ENCODE measurements at regions not wholly inside any gene's neighbourhood (a gene's known extent, or its start where the extent isn't known, plus 50 kb on each side); places are given as distances from the start of the nearest gene placed in this dataset.
"Not testable (repeated sequence)": the region's sequence is repeated elsewhere in the genome, so short reads cannot be mapped to it uniquely, and the experiment has no call there.

DNA sequence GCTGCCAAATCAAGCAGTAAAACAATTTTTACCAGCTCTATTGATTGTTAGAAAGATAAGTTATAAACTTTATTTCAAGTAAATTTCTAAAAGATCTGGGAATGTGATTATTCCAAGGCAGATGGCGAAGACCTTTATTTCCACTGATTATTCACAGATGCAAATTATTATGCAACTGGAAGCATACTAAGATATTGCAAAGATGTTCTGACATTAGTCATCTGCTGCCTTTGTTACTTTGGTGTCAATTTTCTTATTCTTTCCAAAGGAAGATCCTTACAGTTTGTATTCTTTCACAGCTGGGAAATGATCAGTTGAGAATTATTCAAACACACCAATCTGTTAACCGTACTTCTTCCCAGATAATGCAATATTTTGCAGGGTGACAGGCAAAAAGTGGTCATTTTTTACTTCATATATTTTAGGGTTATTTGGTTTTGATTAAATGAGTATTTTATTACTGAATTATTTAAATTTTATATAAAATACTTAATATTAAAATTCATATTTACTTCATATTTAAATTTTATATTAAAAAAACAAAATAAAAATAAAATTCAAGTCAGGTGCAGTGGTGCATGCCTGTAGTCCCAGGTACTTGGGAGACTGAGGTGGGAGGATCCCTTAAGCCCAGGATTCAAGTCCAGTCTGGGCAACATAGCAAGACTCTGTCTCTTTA lies 171.3 kb downstream of the FZD1 start:
- Mint-ChIP-seq H3K4me1 (ENCODE audit: low read depth) (no peaks in the 10 kb centered on the region), H3K27me3 (ENCODE audit: low read depth) (no peaks in the 10 kb centered on the region), H3K4me3 (no peak overlapping the region), H3K36me3 (ENCODE audit: insufficient read depth) (no peaks in the 10 kb centered on the region), H3K9me3 (peaks cover 21% of the 10 kb centered on the region)
- ATAC-seq (no peak), DNase-seq (no peak)

- Mint-ChIP-seq H3K4me3 (no peak overlapping the region), H3K4me1 (ENCODE audit: low read depth) (no peaks in the 10 kb centered on the region), H3K36me3 (ENCODE audit: insufficient read depth) (no peaks in the 10 kb centered on the region), H3K9me3 (peaks cover 17% of the 10 kb centered on the region), H3K27me3 (ENCODE audit: low read depth) (no peaks in the 10 kb centered on the region)
- DNase-seq (no peak), ATAC-seq (no peak)
Observed at GRCh38 chr7:91436655-91437054, 172.4 kb downstream of the FZD1 start.

GRCh38 chr7:91440198-91440597 lies 176.0 kb downstream of the FZD1 start:
- ATAC-seq; H3K4me3 Mint-ChIP-seq; DNase-seq; H3K4me1 Mint-ChIP-seq (ENCODE audit: low read depth); H3K27me3 Mint-ChIP-seq (ENCODE audit: low read depth); H3K36me3 Mint-ChIP-seq (ENCODE audit: insufficient read depth): not testable (repeated sequence)
- H3K9me3 Mint-ChIP-seq = peaks cover 24% of the 10 kb centered on the region

DNA sequence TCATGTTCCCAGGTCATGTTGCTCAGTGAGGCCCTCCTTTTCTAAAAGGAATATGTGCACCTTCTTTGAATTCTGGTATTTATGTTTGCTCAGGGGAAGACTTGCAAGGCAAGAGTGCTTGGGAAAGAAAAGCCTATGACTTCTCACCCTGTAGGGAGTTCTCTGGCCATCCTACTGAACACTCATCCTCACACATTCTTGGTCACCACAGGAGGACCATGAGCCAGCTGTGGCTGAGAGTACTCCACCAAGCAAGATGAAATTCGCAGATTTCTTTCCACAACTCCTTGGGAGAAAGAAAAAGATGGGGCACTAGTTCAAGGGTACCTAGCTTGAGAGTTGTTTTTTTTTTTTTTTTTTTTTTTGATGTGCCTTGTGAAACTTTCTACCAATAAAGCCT lies 179.6 kb downstream of the FZD1 start:
- ATAC-seq = no peak
- H3K27me3 Mint-ChIP-seq (ENCODE audit: low read depth) = no peaks in the 10 kb centered on the region
- peaks cover 42% of the 10 kb centered on the region for H3K9me3 Mint-ChIP-seq
- DNase-seq = no peak
- H3K4me3 Mint-ChIP-seq = no peak overlapping the region
- no peaks in the 10 kb centered on the region for H3K36me3 Mint-ChIP-seq (ENCODE audit: insufficient read depth)
- no peaks in the 10 kb centered on the region for H3K4me1 Mint-ChIP-seq (ENCODE audit: low read depth)

GRCh38 chr7:91446819-91447218 lies 182.6 kb downstream of the FZD1 start:
- H3K36me3 Mint-ChIP-seq (ENCODE audit: insufficient read depth) = no peaks in the 10 kb centered on the region
- no peak for ATAC-seq
- no peaks in the 10 kb centered on the region for H3K27me3 Mint-ChIP-seq (ENCODE audit: low read depth)
- no peak overlapping the region for H3K4me3 Mint-ChIP-seq
- no peak for DNase-seq
- H3K4me1 Mint-ChIP-seq (ENCODE audit: low read depth) = no peaks in the 10 kb centered on the region
- peaks cover 37% of the 10 kb centered on the region for H3K9me3 Mint-ChIP-seq

DNA sequence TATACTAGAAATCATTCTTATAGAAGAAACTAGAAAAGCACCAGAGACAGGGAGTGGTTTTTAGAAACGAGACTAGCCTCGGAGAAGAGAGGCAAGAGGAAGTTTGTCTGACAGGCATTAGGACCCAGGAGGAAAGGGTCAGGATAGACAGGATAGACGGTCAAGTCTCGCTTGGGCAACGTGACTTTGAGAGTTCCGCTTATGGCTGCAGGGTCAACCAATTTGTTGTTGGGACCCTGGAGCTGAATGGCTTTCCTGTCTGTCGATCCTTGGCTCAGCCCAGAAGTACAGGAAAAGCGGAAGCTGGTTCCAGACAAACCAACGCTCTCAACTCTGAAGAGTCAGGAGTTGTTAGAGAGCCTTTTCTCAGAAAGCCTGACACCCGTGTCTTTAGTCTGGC lies 191.2 kb downstream of the FZD1 start:
- Mint-ChIP-seq H3K4me3 (no peak overlapping the region), H3K27me3 (ENCODE audit: low read depth) (no peaks in the 10 kb centered on the region), H3K9me3 (peaks cover 8% of the 10 kb centered on the region), H3K4me1 (ENCODE audit: low read depth) (no peaks in the 10 kb centered on the region), H3K36me3 (ENCODE audit: insufficient read depth) (no peaks in the 10 kb centered on the region)
- DNase-seq (no peak), ATAC-seq (no peak)

GRCh38 chr7:91457208-91457607 lies 193.0 kb downstream of the FZD1 start:
- H3K36me3 Mint-ChIP-seq (ENCODE audit: insufficient read depth) = no peaks in the 10 kb centered on the region
- no peak overlapping the region for H3K4me3 Mint-ChIP-seq
- H3K4me1 Mint-ChIP-seq (ENCODE audit: low read depth) = no peaks in the 10 kb centered on the region
- peaks cover 8% of the 10 kb centered on the region for H3K9me3 Mint-ChIP-seq
- DNase-seq (no peak), ATAC-seq (no peak)
- no peaks in the 10 kb centered on the region for H3K27me3 Mint-ChIP-seq (ENCODE audit: low read depth)

GRCh38 chr7:91459539-91459938 lies 195.3 kb downstream of the FZD1 start:
- no peaks in the 10 kb centered on the region for H3K4me1 Mint-ChIP-seq (ENCODE audit: low read depth)
- H3K36me3 Mint-ChIP-seq (ENCODE audit: insufficient read depth) = no peaks in the 10 kb centered on the region
- no peak overlapping the region for H3K4me3 Mint-ChIP-seq
- peaks cover 8% of the 10 kb centered on the region for H3K9me3 Mint-ChIP-seq
- ATAC-seq = no peak
- no peaks in the 10 kb centered on the region for H3K27me3 Mint-ChIP-seq (ENCODE audit: low read depth)
- no peak for DNase-seq

DNA sequence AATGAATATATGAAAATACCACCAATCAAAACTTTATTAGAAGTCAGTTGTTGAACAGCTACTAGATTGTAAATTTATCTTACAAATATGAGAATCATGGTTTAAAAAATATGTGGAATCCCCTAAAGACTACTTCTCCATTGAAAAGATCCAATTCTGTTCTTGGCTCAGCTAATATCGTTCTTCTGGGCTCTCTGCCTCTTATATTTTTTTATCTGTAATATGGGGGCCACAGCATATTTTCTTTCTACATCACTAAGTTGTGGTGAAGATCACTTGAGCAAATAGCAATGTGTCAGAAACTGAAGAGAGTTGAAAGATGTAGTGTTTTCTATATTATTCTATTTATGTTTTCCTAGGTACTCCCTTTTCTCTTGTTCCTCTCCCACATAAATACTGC lies 198.1 kb downstream of the FZD1 start:
- DNase-seq (no peak), ATAC-seq (no peak)
- Mint-ChIP-seq H3K4me1 (ENCODE audit: low read depth) (no peaks in the 10 kb centered on the region), H3K36me3 (ENCODE audit: insufficient read depth) (no peaks in the 10 kb centered on the region), H3K27me3 (ENCODE audit: low read depth) (no peaks in the 10 kb centered on the region), H3K9me3 (peaks cover 8% of the 10 kb centered on the region), H3K4me3 (no peak overlapping the region)

- Mint-ChIP-seq H3K9me3 (no peaks in the 10 kb centered on the region), H3K36me3 (ENCODE audit: insufficient read depth) (no peaks in the 10 kb centered on the region)
Observed at GRCh38 chr7:91463330-91463729, 199.1 kb downstream of the FZD1 start.

DNA sequence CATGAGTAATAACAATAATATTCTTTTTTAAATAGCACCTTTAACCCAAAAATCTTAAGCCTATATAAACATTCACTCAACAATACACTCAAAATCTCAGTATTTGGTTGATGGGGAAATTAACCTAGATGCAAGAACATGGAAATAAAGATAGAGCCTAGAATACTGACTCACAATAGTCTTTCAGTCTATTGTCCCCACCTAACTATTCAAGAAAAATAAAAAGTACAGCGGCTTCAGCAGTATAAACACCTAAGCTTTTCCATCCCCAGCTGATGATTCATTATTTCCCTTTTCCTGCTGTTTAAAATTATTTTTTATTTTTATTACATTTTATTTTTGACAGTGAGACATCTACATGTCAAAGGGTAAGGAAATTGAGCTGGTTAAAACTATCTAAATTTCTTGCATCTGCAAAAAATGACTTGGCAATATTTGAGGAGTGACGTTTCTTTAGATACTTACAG lies 201.4 kb downstream of the FZD1 start:
- Mint-ChIP-seq H3K4me1 (ENCODE audit: low read depth) (no peaks in the 10 kb centered on the region), H3K36me3 (ENCODE audit: insufficient read depth) (no peaks in the 10 kb centered on the region), H3K27me3 (ENCODE audit: low read depth) (no peaks in the 10 kb centered on the region), H3K9me3 (peaks cover 5% of the 10 kb centered on the region), H3K4me3 (no peak overlapping the region)
- DNase-seq (no peak), ATAC-seq (no peak)

More at GRCh38 chr7:91463330-91463729, 199.1 kb downstream of the FZD1 start:
- no peaks in the 10 kb centered on the region for H3K27me3 Mint-ChIP-seq (ENCODE audit: low read depth)
- H3K4me1 Mint-ChIP-seq (ENCODE audit: low read depth) = no peaks in the 10 kb centered on the region
- no peak overlapping the region for H3K4me3 Mint-ChIP-seq
- no peak for DNase-seq
- ATAC-seq = no peak

DNA sequence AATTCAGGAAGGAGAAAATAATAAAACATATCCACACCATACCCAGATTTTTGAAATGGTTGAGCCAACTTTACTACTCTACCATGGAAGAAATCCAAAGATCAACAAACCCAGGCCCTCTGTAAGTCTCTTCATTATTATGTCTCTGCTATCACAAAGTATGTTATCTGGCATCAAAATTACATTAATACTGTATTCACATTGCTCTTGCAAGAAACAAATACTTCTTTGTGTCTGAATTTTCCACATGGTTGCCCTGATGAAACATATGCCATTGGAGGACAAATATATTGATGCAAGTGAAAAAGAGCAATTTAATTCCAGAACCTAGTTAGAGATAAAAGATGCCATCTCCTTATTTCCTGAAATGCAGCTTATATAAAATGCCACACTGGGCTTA lies 204.0 kb downstream of the FZD1 start:
- no peaks in the 10 kb centered on the region for H3K36me3 Mint-ChIP-seq (ENCODE audit: insufficient read depth)
- no peak overlapping the region for H3K4me3 Mint-ChIP-seq
- no peaks in the 10 kb centered on the region for H3K27me3 Mint-ChIP-seq (ENCODE audit: low read depth)
- DNase-seq (no peak), ATAC-seq (no peak)
- H3K9me3 Mint-ChIP-seq = peaks cover 12% of the 10 kb centered on the region
- no peaks in the 10 kb centered on the region for H3K4me1 Mint-ChIP-seq (ENCODE audit: low read depth)

- no peaks in the 10 kb centered on the region for H3K36me3 Mint-ChIP-seq (ENCODE audit: insufficient read depth)
- ATAC-seq (no peak), DNase-seq (no peak)
- H3K9me3 Mint-ChIP-seq = peaks cover 29% of the 10 kb centered on the region
- H3K27me3 Mint-ChIP-seq (ENCODE audit: low read depth) = no peaks in the 10 kb centered on the region
- H3K4me1 Mint-ChIP-seq (ENCODE audit: low read depth) = no peaks in the 10 kb centered on the region
- H3K4me3 Mint-ChIP-seq = no peak overlapping the region
Observed at GRCh38 chr7:91473619-91474018, 209.4 kb downstream of the FZD1 start.

- Mint-ChIP-seq H3K36me3 (ENCODE audit: insufficient read depth) (no peaks in the 10 kb centered on the region), H3K9me3 (peaks cover 29% of the 10 kb centered on the region), H3K4me3 (no peak overlapping the region), H3K4me1 (ENCODE audit: low read depth) (no peaks in the 10 kb centered on the region), H3K27me3 (ENCODE audit: low read depth) (no peaks in the 10 kb centered on the region)
- DNase-seq (no peak), ATAC-seq (no peak)
Observed at GRCh38 chr7:91474074-91474473, 209.8 kb downstream of the FZD1 start.

- not testable (repeated sequence) for H3K9me3 Mint-ChIP-seq; H3K36me3 Mint-ChIP-seq (ENCODE audit: insufficient read depth); DNase-seq; H3K27me3 Mint-ChIP-seq (ENCODE audit: low read depth); H3K4me1 Mint-ChIP-seq (ENCODE audit: low read depth); ATAC-seq; H3K4me3 Mint-ChIP-seq
Observed at GRCh38 chr7:91480470-91480869, 216.2 kb downstream of the FZD1 start.

GRCh38 chr7:91491868-91492267 lies 227.6 kb downstream of the FZD1 start:
- Mint-ChIP-seq H3K36me3 (ENCODE audit: insufficient read depth) (no peaks in the 10 kb centered on the region), H3K9me3 (peaks cover 8% of the 10 kb centered on the region), H3K4me1 (ENCODE audit: low read depth) (no peaks in the 10 kb centered on the region), H3K4me3 (no peak overlapping the region), H3K27me3 (ENCODE audit: low read depth) (no peaks in the 10 kb centered on the region)
- DNase-seq (no peak), ATAC-seq (no peak)
